Superior temporal gyrus (tissue), 1 donor: ENCODE measurements at regions not wholly inside any gene's neighbourhood (a gene's known extent, or its start where the extent isn't known, plus 50 kb on each side); places are given as distances from the start of the nearest gene placed in this dataset.
"Not testable (repeated sequence)": the region's sequence is repeated elsewhere in the genome, so short reads cannot be mapped to it uniquely, and the experiment has no call there.

Experiments used
- DNase-seq: peaks from one replicate; pipeline ENCODE4 v3.0.0-alpha.2; 2016; ENCODE audit errors: extremely low spot score

- no peak for DNase-seq
Measured at GRCh38 chr11:71383461-71383860, 64.7 kb downstream of the DHCR7 start.

DNA sequence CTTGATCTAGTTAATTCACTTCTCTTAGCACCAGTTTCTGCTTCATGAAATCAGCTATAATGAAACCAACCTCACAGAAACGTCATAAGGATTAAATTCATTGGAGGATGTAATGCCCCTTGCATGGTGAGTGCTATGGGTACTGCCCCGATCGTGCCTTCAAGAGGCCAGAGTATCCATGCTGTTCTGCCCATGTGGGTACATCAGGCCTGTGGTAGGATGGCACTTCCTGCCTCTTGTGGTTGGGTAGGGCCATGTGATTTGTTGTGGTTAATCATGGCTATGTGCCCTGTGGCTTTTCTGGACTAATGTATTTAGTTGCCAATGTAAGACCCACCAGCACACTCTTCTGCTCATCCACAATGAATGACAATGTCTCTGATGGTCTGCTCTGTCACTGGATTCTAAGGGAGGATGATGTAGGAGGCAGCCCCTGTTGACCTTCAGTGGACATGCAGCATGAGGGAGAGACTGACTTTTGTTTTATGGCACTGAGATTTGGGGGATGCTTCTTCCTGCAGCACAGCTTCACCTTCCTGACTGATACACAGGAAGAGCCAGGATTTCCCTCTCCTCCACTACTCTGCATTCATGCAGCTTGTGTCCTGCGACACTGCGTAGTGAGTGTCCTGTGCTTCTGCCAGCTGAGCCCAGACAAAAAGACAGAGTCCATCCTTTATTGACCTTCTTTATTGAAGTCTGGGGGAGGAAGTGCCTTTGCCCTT lies 66.2 kb downstream of the DHCR7 start:
- no peak for DNase-seq

DNA sequence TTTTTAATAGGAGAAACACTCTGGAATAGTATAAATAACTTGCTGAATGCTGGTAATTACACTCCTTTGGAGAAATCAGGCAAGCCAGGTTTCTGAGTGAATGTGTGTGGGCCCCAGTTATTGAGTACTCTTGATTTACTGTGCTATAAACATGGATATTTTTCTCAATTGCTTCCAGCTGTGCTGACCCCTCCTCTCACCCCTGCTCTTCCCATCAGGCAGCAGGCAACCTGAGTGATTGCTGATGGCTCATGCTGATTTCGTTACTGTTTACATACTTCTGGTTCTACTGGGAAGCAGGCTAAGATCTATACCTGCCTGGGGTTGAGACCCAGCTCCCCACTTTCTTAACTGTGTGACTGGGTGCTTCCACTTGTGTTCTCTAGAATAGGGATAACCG lies 68.5 kb downstream of the DHCR7 start:
- no peak for DNase-seq

DNA sequence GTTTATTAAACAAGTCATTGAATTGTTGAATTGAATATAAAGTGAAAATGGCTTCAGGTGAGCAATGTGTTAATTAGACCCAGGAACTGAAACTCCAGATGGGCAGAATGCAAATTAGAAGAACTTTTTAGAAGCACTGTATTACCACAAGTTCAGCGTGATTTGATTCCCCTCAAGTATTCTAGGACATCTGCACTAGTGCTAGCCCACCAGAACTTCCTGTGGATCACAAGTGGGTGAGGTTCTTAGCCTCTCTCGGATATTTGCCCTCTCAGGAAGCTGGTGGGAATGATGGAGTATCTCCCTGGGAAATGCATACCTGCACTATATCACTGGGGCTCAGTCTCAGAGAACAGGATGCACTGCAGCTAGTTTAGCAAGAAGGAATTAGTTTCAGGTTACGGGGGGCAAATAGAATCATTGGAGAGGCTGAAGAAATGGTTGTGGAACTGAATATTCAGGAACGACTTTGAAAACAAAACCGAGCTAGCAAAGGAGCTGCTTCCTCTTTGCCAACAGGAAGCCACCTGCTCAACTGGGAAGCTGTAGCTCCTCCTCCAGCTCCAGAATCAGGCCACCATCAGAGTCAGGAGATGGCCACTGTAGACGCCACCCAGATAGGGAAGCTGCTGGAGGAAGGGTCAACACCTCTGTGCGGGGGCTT lies 74.3 kb downstream of the DHCR7 start:
- no peak for DNase-seq

GRCh38 chr11:71372693-71373657 lies 75.2 kb downstream of the DHCR7 start:
- DNase-seq, result peak; percentile 79

DNA sequence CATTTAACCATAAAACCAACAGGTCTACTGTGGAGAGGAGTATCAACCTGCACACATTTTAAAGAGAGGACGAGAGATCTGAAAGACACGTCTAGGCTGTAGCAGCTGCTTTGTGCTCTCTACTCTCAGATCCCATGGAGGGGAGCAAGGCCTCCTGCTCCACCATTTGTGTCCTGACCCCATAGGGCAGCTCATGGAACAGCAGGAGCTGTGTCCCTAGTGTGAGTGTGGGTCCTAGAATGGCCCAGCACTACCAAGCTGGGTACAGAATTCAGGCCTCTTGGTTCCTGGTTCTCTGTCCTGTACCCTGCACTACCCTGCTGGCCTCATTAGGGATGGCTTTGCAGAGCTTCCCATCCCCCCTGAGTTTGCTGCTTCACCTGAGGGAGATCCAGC lies 76.5 kb downstream of the DHCR7 start:
- DNase-seq, result no peak

DNA sequence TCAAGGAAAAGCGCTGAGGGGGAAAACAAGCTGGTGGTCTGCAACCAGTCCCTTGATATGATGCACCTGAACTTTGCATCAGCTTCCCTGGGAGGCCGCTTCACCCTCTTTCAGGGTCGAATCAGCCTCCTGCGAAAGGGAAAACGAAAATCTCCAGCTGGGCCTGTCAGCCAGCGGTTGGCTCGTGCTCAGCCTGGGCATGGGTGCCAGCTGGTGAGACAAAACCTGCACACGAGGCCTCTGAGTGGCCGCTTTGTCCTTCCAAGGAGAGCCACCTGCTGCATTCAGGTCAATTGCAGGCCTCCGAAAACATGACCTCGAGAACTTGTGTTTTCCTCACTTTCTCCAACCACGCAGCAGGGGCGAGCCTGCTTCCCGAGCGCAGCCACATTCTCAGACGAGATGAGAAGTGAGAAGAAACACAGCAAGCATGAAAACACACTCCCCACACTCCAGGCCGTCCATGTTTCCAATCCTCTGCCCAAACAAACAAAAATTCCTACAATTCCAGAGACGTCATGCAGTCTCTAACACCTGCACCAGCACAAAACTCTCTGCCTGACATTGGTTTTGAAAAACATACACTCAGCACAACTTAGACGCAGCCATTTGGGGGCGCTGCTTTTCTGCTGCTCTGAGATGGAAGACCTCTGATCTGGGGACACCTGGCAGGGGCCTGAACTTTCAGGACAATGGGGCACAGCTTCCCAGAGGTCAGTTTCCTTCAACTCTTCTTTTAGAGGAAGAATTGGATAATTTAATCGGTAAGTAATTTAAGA lies 77.1 kb downstream of the DHCR7 start:
- peak; percentile 11 for DNase-seq

- no peak for DNase-seq
Measured at GRCh38 chr11:71370020-71370747, 78.0 kb downstream of the DHCR7 start.

- DNase-seq, result no peak
Measured at GRCh38 chr11:71369411-71369810, 78.8 kb downstream of the DHCR7 start.

DNA sequence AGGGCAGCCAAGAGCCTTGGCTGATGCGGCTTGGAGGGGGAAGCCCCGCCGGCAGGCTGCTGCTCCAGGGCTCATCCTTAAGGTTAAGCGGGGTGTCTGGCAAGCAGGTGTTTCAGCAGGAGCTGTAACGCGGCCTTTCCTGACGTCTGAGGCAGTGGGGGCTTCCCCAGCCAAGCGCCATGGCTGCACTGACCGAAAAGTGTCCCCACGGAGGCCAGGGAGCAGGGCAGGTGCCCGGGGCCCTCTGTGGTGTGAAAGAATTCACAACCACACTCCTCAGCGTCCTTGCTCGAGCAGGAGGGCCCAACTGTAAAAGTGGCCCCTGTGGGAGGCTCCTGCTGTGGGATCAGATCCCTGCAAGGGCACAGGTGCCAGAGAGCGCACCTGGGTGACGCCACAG lies 79.2 kb downstream of the DHCR7 start:
- DNase-seq, result no peak

- no peak for DNase-seq
Measured at GRCh38 chr11:71367756-71368155, 80.4 kb downstream of the DHCR7 start.

- DNase-seq, result not testable (repeated sequence)
Measured at GRCh38 chr11:71367276-71367675, 80.9 kb downstream of the DHCR7 start.

DNA sequence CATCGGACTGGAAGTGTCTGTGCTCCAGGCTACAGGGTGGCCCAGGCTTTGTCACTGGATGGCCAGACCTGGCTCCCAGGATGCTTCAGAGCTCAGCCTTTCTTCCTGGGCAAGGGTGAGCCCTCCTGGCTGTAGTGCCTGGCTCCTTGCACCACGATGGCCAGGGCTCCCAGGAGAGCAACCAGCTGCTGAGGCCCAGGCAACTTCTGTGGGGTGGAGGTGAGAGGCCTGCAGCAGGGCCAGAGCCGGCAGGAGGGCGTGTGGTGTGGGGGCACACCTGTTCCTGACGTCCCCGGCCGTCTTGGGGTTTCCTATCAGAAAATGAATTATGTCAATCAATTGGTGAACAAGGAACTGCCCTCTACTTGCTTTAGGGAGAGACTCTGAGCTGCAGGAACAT lies 82.1 kb downstream of the DHCR7 start:
- DNase-seq, result no peak

- DNase-seq, result no peak
Measured at GRCh38 chr11:71365626-71366025, 82.6 kb downstream of the DHCR7 start.

DNA sequence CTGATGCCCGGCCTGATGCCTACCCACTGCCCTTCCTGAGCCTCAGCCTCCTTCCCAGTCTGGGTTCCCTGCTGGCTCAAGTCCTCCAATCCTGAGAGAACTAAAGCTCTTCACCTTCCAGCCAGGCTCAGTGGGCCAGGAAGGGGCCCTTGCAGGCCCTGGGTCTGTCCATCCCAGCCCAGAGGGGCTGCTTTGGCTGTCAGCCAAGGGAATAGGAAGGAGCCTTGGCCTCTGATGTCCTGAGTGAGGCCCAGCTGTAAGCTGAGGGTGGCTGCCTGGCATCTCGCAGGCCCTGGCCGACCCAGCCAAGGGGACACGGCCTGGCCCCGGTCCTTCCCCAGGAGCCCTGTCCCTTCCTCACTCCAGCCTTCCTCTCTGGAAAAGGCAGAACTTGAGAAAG lies 83.4 kb downstream of the DHCR7 start:
- no peak for DNase-seq

GRCh38 chr11:71364176-71364671 lies 84.0 kb downstream of the DHCR7 start:
- DNase-seq, result peak; percentile 61

- no peak for DNase-seq
Measured at GRCh38 chr11:71363721-71364120, 84.5 kb downstream of the DHCR7 start.

- no peak for DNase-seq
Measured at GRCh38 chr11:71358963-71359567, 89.1 kb downstream of the DHCR7 start.

GRCh38 chr11:71358122-71358728 lies 90.0 kb downstream of the DHCR7 start:
- no peak for DNase-seq

- DNase-seq, result no peak
Measured at GRCh38 chr11:71357414-71357813, 90.8 kb downstream of the DHCR7 start.
